ENCODE measurements at regions not wholly inside any gene's neighbourhood (a gene's known extent, or its start where the extent isn't known, plus 50 kb on each side); places are given as distances from the start of the nearest gene placed in this dataset.
"Not testable (repeated sequence)": the region's sequence is repeated elsewhere in the genome, so short reads cannot be mapped to it uniquely, and the experiment has no call there.

DNA sequence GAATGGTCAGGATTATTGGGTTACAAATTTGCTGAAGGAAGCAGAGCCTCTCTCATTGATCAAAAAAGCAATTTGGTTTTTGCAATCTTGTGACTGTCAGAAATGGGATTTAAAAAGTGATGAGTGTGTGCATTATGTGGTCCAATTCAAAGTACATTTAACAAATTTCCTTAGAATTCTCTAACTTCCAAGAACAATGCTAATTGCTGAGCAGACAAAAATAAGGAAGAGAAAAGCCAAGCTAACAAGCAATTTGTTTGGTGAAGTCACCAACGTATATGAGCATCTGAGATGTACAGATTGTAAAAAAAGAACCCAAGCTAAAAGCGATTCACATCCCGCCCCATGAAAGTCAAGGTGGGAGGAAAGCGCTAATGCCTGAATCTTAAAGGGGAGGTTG lies 1643.9 kb downstream of the CDH8 start:
- DNase-seq (ENCODE audit: low read depth): no peak

DNA sequence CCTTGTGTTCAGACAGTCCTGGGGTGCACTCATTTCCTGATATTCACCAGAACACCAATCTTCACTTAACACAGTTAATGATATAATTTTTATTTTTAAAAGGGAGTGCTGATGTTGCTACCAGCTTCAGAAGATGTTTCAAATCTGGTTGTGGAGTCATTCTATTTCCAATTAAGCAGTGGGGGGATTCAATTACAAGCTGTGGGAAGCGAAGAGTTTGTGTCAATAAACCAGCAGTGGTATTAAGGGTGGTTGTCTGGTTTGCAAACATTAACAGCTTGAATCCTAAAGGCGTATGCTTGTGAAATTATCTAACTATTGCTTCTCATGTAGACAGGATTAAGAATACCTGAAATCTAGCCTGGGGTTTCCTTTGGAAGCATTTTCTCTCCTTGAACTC lies 1637.5 kb upstream of the GOT2 start:
- no peak for DNase-seq (ENCODE audit: low read depth)

DNA sequence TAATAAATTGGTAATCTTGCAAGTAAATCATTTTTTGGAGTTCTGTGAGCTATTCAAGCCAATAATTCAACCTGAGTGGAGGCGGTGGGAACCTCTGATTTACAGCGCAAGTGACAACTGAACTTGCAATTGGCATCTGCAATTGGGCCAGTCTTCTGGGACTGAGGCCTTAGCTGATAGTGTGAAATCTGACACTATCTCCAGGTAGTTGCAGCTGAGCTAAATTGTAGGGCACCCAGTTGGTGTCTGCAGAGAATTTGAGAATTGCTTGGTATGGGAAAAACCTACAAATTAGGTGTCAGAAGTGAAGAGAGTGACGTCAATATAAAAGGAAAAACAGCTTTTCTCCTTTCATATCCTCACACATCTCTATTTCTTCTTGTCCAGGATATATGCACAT lies 1633.6 kb upstream of the GOT2 start:
- DNase-seq (ENCODE audit: low read depth): no peak

DNA sequence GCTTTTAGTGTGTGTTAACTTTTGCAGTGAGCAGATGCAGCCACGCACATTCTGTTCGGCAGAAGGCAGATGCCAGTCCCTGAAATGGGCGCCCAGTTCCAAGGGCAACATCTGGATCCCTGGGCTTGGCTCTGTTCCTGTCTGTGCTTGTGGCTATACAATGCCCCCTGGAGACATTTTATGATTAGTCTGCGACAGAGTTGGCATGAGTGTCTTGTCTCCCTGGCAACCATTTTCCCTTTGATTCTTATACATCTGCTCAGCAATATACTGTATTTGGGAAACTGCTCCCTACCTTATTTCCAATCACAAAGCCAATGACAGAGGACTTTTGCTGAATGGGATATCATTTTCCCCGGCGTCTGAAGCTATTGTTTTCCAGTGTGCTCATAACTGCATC lies 1629.5 kb upstream of the GOT2 start:
- DNase-seq (ENCODE audit: low read depth): no peak

DNA sequence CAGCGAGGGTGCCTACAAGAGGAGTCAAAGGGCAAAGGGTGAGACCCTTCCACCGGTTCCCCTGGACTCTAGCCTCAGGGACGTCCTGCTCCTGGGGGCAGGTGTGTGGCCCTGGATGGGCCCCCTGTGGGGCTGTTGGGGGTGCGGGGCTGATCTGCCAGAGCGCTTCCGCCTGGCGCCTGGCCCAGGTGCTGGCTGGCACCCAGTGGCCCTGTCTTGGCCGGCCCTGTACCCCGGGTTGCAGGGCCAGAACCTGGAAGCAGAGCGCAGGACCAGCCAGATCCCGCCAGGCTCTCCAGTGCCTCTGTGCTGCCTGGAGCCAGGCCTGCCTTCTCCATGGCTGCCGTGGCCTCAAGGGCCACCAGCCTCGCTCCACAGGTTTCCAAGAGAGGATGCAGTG lies 1625.8 kb upstream of the GOT2 start:
- not testable (repeated sequence) for DNase-seq (ENCODE audit: low read depth)

DNA sequence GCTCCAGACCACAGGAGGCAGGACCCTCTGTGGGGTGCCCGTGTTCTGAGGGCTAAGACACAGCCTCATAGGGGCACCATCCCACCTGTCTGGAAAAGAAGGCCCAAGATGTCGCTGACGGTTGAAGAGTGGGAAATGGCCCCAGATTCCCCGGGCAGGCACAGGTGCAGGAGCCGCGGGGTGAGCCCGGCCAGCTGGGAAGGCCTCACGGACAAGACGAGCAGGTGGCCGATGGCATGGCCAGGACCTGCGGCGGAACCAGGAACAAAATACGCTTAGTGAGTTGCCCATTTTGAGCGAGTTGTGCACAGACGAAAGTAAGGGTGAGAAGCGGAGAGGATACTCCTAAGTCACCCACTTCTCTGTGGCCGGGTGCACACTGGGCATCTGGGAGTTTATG lies 1625.3 kb upstream of the GOT2 start:
- not testable (repeated sequence) for DNase-seq (ENCODE audit: low read depth)

DNA sequence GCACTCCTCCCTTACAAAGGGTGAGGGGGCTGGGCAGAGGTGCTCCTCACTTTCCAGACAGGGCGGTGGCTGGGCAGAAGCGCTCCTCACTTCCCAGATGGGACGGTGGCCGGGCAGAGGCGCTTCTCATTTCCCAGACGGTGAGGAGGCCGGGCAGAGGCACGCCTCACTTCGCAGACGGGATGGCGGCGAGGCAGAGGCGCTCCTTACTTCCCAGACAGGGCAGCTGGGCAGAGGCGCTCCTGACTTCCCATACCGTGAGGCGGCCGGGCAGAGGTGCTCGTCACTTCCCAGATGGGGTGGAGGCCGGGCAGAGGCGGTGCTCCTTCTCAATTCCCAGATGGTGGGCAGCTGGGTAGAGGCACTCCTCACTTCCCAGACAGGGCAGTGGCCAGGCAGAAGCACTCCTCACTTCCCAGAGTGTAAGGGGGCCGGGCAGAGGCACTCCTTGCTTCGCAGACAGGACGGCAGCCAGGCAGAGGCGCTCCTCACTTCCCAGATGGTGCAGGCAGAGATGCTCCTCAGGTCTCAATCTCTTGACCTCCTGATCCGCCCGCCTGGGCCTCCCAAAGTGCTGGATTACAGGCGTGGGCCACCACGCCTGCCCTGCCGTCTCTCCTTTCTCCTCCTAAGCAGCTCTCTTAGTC lies 1623.9 kb upstream of the GOT2 start:
- not testable (repeated sequence) for DNase-seq (ENCODE audit: low read depth)

DNA sequence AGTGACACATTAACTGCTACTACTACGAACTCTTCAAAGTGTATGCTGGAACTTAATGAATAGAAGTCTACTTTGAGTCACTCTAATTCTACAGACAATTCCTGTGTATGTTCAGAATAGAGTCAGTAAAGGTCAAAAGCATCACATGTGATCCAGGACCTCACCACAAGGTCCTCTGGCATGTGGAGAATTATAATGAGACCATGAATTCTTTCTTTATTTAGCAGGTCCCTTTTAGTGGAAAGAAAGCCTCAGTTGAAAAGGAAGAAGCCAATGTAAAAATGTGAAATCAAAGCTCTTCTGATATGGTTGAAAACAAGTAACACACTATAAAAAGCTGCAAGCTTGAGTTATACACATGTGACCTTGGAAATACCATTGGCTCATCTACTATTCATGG lies 1612.1 kb upstream of the GOT2 start:
- no peak for DNase-seq (ENCODE audit: low read depth)

DNA sequence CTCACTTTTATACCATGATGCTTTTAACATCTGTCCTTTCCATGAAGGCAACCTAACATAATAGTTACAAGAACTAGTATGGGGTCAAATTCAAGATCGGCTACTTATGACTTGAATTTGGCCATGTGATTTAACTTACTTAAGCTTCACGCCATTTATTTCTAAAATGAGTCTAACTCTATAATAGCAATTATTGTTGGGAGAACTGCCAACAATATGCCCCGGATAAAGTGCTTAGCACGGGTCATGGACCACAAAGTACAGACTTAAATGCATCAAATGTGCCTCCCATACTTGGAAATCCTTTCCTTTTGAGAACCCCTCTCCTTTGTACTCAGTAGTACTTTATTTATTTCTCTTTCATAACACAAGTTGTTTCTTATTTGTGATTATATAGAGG lies 1603.6 kb upstream of the GOT2 start:
- DNase-seq (ENCODE audit: low read depth): no peak

DNA sequence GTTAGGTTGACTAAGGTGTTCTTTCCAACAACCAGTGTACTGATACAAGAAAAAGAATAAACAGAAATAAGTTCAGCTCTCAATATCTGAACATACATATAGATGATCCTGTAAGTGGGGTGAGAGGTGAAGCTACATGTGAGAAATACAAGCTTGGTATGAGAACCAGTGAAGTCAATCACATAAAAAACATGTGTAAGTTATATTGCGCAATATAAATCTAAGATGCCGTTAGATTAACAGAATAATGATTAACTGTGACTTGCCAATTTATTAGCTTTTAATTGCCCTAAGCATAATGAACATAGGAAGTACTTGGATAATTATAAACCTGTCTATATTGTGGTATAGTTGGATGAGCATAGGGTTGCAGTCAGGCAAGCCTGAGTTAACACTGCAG lies 1597.1 kb upstream of the GOT2 start:
- DNase-seq (ENCODE audit: low read depth): no peak

DNA sequence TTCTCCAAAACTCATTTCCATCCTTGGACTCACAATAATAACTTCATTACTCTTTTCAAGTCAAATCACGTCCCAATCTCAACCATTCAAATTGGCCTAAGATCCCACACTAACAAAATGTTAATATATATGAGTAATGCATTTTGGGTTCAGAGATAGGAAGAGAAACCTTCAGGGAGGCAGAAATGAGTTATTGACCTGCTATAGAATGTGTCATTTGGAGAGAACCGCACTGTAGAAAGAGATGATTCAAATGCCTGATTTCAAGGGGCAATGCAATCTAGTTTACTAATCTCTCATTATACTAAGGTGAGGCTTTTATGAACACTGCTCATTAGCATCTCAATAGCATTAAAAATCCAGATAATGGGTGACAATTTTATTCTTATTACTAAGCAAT lies 1595.0 kb upstream of the GOT2 start:
- no peak for DNase-seq (ENCODE audit: low read depth)

DNA sequence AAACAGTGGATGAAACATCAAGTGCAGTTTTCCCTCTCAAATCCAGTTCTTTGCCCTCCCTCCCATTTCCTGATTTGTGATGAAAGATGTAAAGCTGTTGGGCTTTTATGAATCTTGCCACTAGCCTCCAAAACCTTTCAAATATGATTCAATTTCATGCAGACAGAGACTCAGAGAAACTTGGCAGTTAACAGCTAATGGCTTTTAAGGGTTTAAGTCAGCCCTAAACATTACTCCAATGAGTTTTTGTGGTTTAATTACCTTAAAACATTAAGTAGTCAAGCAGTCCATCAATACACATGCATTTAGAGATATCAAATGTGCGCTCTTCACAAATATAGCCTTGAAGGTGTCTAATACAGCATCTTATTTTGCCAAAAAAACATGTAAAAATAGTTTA lies 1594.0 kb upstream of the GOT2 start:
- DNase-seq (ENCODE audit: low read depth): no peak

DNA sequence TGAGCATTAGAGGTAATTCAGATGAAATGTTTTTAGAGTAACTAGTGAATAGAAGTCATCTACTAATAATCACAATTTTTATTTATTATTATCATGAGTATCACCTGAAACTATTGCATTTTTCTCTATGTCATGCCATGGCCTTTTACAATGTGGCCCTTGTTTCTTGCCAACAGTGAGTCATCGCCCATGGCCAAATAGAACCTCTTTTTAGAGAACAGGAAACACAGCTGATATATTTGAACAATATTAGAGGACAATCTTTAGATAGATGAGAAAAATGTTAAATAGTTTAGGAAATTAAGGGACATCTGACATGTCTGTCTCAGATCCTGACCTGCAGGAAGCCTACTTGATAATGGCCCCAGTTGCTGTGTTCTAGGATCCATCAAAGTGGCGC lies 1584.4 kb upstream of the GOT2 start:
- DNase-seq (ENCODE audit: low read depth): no peak

DNA sequence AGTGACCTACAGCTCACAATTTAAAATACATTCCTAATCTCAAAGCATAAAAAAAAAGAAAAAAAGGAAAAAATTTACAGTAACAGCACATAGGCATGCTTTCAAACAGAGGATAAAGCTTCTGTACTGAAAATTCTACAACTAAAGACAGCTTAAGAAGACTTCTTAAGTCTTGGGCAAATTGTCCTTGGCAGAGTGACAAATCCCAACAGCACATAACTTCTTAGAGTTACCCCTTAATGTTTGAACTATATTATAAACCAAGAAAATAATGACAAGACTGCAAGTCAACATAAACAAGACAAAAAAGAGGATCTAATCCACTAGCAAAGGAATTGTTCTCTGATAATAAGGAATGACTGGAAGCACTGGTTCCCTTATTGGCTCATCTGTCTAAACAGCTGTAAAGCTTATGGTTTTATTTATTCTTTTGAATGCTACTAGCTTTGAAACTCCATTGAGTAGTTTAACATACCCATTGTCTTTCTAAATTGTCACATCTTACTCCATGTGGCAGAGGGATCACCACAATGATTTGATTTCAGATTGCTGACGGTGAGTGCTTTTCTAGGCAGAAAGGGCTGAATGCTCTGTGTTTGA lies 1576.8 kb upstream of the GOT2 start:
- no peak for DNase-seq (ENCODE audit: low read depth)

DNA sequence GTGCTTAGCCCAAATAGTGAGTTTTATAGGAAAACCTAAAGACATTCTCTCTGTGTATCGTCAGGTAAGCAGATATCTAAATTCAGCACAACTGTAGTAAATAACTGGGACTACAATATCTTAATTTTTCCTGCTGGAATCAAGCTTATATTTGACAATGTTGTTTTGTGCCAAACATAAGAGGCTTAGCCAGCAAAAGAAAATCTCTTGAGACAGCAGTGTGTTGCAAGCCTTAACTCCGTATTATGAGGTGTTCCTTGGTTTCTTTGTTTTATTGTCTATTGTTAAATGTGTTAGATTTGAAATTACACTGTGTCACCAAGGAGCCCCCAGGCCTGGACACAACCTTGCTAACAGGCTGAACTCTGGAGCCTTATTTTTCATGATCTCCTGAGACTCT lies 1570.6 kb upstream of the GOT2 start:
- no peak for DNase-seq (ENCODE audit: low read depth)

DNA sequence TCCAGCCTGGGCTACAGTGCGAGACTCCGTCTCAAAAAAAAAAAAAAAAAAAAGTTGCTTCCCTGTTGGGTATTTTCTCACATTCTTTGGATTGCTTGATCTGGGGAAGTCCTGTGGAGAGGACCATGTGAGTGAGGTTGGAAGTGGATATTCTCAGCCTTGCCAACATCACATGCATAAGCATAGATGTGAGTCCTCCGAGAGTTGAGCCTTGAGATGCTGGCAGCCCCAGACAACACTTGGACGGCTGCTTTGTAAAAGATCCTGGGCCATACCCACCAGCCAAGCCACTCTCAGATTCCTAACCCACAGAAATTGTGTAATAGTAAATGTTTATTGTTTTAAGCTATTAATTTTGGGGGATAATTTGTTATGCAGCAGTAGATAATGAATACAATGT lies 1570.0 kb upstream of the GOT2 start:
- no peak for DNase-seq (ENCODE audit: low read depth)

DNA sequence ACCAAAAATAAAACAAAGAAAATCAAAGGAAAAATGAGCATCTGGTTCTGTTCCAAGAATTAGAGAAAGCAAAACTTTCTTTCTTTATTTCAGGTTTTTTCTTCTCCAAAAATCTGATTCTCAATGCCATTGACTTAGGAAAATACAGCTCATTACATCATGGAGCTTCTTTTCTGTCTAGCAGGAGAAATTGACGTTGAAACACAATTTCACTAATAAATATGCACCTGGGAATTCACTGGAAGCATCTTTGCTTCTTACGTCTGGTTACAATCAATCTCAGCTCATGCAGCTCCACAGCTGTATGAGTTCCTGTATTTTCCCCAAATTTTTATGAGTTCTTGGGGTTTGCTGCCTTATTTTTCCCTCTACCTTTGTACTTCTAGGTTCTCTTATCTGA lies 1568.6 kb upstream of the GOT2 start:
- DNase-seq (ENCODE audit: low read depth): no peak

DNA sequence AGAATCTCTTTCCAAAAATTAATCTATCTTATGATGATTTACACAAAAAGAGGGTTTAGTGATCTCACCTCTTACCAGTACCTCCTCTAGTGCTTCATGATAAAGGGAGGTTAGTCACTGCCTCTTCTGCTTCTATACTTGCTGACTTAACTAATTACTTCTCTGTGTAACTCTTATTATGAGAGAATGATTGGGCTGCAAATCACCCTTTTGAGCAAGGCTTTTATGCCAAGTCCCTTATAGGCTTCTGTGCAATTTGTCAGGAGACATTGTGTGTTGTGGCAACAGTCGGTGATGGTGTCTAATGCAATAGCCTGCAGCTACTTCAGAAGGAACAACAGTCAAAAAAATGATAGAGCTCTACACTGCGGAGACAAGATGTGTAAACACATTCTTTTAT lies 1568.1 kb upstream of the GOT2 start:
- no peak for DNase-seq (ENCODE audit: low read depth)

DNA sequence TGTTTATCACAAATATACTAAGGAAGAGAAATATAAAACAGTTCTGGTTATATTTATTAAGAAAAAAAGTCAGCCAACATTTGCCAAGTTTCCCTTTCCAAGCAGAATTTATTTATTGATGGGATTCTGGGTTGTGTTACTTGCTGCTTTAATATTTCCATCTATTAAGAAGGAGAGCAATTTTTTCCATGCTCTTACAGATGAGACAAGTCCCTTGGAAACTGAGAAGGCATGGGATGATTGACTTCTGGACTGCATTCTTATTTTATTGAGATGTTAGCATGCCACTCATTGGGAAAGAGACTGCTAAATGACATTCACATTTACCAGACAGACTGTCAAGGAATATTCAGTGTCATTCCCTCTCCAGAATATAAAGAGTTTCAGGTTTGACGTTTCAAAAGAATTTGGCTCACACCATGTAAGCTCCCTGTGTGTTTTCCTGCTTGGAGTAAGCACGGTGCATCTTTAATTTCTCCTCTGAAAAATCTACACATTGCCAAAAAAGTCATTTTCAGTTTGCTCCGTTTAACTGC lies 1565.2 kb upstream of the GOT2 start:
- DNase-seq (ENCODE audit: low read depth): no peak

DNA sequence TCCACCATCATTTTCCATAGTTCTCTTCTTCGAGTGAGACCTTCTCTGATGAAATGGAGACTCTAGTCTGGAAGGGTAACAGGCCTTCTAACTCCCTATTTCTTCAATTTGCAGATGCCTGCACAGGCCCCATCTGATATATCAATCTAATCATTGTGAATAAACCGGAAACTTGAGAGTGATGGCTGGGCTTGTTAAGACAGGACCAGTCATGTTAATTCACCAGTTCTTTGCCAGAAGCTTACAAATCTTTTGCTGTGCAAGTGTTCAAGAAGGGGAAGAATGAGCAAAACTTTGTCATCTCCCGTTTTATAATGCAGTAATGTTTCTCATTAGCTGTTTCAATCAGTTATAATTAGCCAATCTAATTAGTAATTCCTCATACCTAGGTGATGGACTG lies 1561.3 kb upstream of the GOT2 start:
- no peak for DNase-seq (ENCODE audit: low read depth)

DNA sequence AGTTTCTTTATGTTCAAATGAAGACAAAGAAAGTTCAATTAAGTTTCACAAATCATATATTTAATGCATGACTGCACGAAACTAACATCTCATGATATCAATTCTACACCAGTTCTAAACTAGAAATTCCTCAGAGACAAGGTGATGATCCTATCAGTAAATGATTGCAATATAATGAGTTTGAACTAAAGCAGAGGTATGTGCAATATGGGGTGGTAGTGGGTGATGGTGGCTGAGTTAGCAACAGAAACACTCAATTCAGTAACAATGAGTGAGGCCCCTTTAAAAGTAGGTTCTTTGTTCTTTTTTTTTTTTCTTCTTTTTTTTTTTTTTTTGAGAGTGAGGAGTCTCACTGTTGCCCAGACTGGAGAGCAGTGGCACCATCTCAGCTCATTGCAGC lies 1551.7 kb upstream of the GOT2 start:
- DNase-seq (ENCODE audit: low read depth): no peak

DNA sequence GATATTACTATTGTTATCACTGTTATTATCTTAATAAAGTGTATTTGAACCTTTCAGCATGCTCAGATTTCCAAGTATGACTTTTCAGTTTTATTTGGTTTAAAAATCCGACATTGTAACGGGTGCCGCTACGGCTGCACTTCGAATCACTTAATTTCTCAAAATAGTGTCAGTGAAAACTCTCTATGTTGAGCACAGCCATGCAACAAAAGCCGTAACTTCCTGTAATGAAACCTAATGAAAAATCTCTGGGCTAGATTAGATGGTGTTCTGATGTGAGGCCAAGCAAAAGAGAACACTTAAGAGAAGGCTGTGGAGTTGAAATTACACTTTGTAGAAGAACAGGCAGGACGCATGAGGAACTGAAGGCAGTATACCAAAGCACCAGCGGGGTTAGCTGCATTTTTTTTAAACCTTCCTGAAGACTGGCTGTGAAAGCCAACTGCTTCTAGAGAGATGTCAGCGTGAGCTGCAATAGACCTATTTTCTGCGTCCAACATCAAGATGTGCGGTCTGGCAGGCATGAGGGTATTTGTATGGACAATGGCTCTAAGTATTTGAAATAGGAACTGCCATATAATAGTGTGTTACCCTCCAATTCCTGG lies 1545.0 kb upstream of the GOT2 start:
- no peak for DNase-seq (ENCODE audit: low read depth)

DNA sequence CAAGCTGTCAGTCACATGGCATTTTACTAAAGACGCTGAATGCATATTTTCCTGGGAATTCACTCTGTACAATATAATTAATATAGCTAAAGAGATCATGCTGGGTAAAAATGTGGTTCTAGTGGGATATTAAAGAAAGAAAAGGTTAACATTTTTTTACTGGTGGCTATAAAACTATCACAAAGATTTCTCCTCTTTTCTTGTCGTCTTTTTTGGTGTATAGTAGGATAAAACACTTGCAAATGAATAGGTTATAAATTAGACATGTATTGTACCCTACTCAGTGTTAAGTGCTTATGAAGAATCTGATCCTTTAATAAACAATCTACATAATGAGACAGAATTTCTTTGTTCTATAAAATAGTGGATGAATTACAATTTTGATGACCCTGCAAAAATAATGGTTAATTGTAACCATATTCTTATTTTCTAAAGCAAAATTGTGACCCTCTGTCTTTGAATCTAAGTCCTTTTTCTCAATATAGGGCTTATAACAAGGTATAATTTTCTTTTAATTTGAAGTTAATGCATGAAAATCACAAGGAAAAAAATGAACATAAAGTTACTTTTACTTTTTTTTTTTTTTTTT lies 1540.4 kb upstream of the GOT2 start:
- DNase-seq (ENCODE audit: low read depth): no peak
